Activated T-cell treated with anti-CD3 and anti-CD28 coated beads, Interleukin-2, amount 50 U/mL, for 72 hours (primary cell): ENCODE measurements at regions not wholly inside any gene's neighbourhood (a gene's known extent, or its start where the extent isn't known, plus 50 kb on each side); places are given as distances from the start of the nearest gene placed in this dataset.
A peak's percentile ranks its signal among the peaks of the same experiment; 100 is the strongest.
"Not testable (repeated sequence)": the region's sequence is repeated elsewhere in the genome, so short reads cannot be mapped to it uniquely, and the experiment has no call there.

Source experiments
- ATAC-seq, 2 donors: fragments of 150-1000 bp; cut with Tn5 transposase; replicated peaks in 1 of 2; 2 replicates each; pipeline ENCODE4 v1.10.0; 2021; ENCODE audit warnings: moderate library complexity in 2 of 2, mild to moderate bottlenecking in 1 of 2
- DNase-seq, 2 donors: peaks; one replicate each; pipeline ENCODE4 v3.0.0; 2021 to 2022; ENCODE audit warnings: mixed read lengths in 1 of 2
- H3K27ac Mint-ChIP-seq: one replicate; pipeline ENCODE4 v1.8.0; 2022; ENCODE audit warnings: mild to moderate bottlenecking, moderate library complexity, mixed read lengths
- H3K27me3 Mint-ChIP-seq: one replicate; pipeline ENCODE4 v1.8.0; 2022; ENCODE audit warnings: low read depth, mixed read lengths
- H3K36me3 Mint-ChIP-seq, 2 donors: one replicate each; pipeline ENCODE4 v1.8.0; 2022; ENCODE audit warnings: mixed read lengths in 2 of 2, mild to moderate bottlenecking in 1 of 2; ENCODE audit not compliant: insufficient read depth in 2 of 2
- H3K4me1 Mint-ChIP-seq: one replicate; pipeline ENCODE4 v1.8.0; 2022; ENCODE audit warnings: low read depth, mixed read lengths
- H3K4me3 Mint-ChIP-seq, 2 donors: one replicate each; pipeline ENCODE4 v1.8.0; 2022; ENCODE audit warnings: mild to moderate bottlenecking in 2 of 2, mixed read lengths in 2 of 2, moderate library complexity in 2 of 2
- H3K9me3 Mint-ChIP-seq, 2 donors: one replicate each; pipeline ENCODE4 v1.8.0; 2022; ENCODE audit warnings: mixed read lengths in 2 of 2

- Mint-ChIP-seq H3K27ac (no peak overlapping the region), H3K36me3 (peaks cover 0 to 7% of the 10 kb centered on the region in 2 donors), H3K4me3 (no peak overlapping the region), H3K4me1 (no peaks in the 10 kb centered on the region), H3K9me3 (peaks cover 12 to 13% of the 10 kb centered on the region in 2 donors), H3K27me3 (no peaks in the 10 kb centered on the region)
- DNase-seq (no peak), ATAC-seq (no peak)
Observed at GRCh38 chr15:23797747-23798446, 110.8 kb upstream of the NDN start.

DNA sequence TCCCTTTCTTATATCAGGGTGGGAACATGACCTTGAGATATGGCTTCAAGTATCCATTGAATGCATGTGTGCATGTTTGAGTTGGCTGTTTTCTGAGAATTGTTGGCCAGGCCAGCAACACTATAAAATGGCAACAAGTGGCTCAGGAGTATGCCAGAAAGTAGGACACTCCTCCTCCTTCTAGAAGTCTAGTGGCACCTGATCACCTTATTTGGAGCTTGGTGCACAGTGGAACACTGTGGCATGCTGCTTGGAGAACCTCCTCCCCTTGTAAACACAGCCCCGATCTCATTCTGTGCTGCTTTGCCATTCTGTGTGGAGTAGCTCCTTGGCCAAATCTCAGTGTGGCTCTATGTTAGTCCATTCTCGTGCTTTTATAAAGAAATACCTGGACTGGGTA, 114.8 kb upstream of the NDN start:
- Mint-ChIP-seq H3K4me1 (no peaks in the 10 kb centered on the region), H3K4me3 (no peak overlapping the region), H3K36me3 (peaks cover 0 to 4% of the 10 kb centered on the region in 2 donors), H3K27me3 (no peaks in the 10 kb centered on the region), H3K27ac (no peak overlapping the region), H3K9me3 (peaks cover 9 to 11% of the 10 kb centered on the region in 2 donors)
- ATAC-seq (no peak), DNase-seq (no peak)

DNA sequence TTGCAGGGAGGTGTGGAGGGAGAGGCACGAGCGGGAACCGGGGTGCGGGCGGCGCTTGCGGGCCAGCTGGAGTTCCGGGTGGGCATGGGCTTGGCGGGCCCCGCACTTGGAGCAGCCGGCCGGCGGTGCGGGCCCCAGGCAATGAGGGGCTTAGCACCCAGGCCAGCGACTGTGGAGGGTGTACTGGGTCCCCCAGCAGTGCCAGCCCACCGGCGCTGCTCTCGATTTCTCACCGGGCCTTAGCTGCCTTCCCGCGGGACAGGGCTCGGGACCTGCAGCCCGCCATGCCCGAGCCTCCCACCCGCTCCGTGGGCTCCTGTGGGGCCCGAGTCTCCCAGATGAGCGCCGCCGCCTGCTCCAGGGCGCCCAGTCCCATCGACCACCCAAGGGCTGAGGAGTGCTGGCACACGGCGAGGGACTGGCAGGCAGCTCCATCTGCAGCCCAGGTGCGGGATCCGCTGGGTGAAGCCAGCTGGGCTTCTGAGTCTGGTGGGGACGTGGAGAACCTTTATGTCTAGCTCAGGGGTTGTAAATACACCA, 115.9 kb upstream of the NDN start:
- DNase-seq, H3K4me1 Mint-ChIP-seq, H3K27ac Mint-ChIP-seq, H3K4me3 Mint-ChIP-seq, ATAC-seq, H3K27me3 Mint-ChIP-seq, H3K36me3 Mint-ChIP-seq: not testable (repeated sequence)
- peaks cover 6 to 14% of the 10 kb centered on the region in 2 donors for H3K9me3 Mint-ChIP-seq

- no peaks in the 10 kb centered on the region for H3K4me1 Mint-ChIP-seq
- no peak overlapping the region for H3K27ac Mint-ChIP-seq
- no peaks in the 10 kb centered on the region for H3K27me3 Mint-ChIP-seq
Observed at GRCh38 chr15:23806980-23807379, 119.9 kb upstream of the NDN start.

DNA sequence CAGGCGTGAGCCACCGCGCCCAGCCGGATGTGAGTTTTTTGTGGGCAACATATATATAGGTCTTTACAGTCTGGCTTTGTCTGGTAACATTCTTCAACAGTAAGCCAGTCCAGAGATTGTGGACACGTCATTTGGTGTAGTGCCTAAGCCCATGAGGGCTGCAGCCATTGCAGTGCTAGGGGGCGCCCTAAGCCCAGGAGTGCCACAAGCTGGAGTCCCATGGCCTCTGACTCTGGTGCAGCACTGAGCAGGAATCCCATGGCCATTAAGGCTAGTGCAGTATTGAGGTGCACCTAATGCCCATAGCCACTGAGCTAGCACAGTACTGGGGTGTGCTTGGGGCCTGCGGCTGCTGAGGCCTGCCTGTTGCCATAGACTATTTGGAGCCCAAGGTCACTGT, 136.4 kb upstream of the NDN start:
- Mint-ChIP-seq H3K4me1 (no peaks in the 10 kb centered on the region), H3K27me3 (no peaks in the 10 kb centered on the region), H3K27ac (no peak overlapping the region), H3K36me3 (peaks cover 0 to 4% of the 10 kb centered on the region in 2 donors), H3K9me3 (peaks cover 1 to 2% of the 10 kb centered on the region in 2 donors), H3K4me3 (no peak overlapping the region)
- DNase-seq (peak in 1 of 2 donors; percentile 2), ATAC-seq (no peak)

More at GRCh38 chr15:23806980-23807379, 119.9 kb upstream of the NDN start:
- H3K4me3 Mint-ChIP-seq, result no peak overlapping the region
- peaks cover 3 to 12% of the 10 kb centered on the region in 2 donors for H3K9me3 Mint-ChIP-seq
- no peak for ATAC-seq
- H3K36me3 Mint-ChIP-seq, result no peaks in the 10 kb centered on the region
- no peak for DNase-seq

DNA sequence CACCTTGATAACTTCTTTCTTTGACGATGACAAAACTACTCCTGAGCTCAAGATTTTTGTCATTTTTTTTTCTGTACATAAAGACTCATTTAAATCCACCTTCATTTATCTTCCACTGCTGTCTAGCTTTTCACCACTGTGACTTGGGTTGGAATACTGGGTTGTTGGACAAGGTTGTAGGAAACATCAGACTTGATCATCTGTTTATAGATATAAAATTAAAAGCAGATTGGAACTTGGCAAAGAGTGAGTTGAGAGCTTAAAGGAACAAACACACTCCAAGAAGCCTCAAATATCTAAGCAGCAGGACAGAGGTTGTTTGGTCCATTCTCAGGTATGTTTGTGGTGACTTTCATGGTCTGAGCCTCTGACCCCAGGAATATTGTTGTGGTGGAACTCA, 141.7 kb upstream of the NDN start:
- H3K27ac Mint-ChIP-seq, result no peak overlapping the region
- no peak for ATAC-seq
- H3K9me3 Mint-ChIP-seq, result peaks cover 1 to 2% of the 10 kb centered on the region in 2 donors

GRCh38 chr15:23835953-23836352, 148.8 kb upstream of the NDN start:
- Mint-ChIP-seq H3K4me1 (no peaks in the 10 kb centered on the region), H3K27me3 (no peaks in the 10 kb centered on the region), H3K4me3 (no peak overlapping the region), H3K27ac (no peak overlapping the region), H3K36me3 (peaks cover 0 to 1% of the 10 kb centered on the region in 2 donors), H3K9me3 (peaks cover 6% of the 10 kb centered on the region in 2 donors)
- DNase-seq (no peak), ATAC-seq (no peak)

More for the DNA sequence above, 141.7 kb upstream of the NDN start:
- DNase-seq, result no peak
- H3K4me3 Mint-ChIP-seq, result no peak overlapping the region
- no peaks in the 10 kb centered on the region for H3K4me1 Mint-ChIP-seq
- H3K27me3 Mint-ChIP-seq, result no peaks in the 10 kb centered on the region
- H3K36me3 Mint-ChIP-seq, result peaks cover 0 to 6% of the 10 kb centered on the region in 2 donors

DNA sequence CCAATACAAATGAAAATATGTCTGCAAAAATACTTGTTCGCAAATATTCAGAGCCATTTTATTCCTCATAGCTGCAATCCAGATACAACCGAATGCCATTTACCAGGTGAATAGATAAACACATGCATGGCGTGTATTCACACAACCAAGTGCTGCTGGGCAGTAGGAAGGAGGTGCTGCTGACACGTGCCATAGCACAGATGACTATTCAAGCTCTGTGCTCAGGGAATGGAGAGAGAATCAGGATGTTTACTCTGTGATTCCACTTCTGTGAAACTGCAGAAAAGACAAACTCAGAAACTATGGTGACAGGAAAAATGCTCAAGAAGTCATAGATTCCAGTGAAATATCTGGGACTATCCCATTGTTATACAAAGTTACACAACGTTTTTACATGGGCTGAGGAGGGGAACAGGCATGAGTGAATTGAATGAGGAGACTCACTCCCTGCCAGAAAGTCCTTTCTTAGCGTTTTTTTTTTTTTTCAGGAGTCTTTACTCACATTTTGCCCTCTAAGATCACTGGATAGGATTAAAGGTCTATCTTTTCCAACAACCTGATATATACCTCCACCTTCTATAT, 152.9 kb upstream of the NDN start:
- no peak for ATAC-seq
- Mint-ChIP-seq H3K27ac (no peak overlapping the region), H3K9me3 (peaks cover 4 to 7% of the 10 kb centered on the region in 2 donors), H3K4me1 (no peaks in the 10 kb centered on the region), H3K36me3 (peaks cover 0 to 1% of the 10 kb centered on the region in 2 donors), H3K4me3 (no peak overlapping the region), H3K27me3 (no peaks in the 10 kb centered on the region)
- no peak for DNase-seq

DNA sequence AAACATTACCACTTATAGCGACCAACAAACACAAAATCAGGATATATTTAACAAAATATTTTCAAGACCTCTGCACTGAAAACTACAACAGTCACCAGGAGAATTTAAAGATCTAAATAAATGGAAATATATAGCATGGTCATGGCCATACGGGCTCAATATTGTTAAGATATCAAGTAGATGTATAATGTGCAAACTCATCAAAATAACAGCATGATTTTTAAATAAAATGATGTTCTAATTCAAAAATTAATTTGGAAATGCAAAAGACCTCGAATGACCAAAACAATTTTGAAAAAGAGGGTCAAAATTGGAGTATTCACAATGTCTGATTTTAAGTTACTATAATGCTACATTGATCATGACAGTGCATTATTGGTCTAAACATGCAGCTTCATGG, 159.1 kb upstream of the NDN start:
- H3K9me3 Mint-ChIP-seq, result peaks cover 3 to 5% of the 10 kb centered on the region in 2 donors
- ATAC-seq (no peak), DNase-seq (no peak)
- no peak overlapping the region for H3K27ac Mint-ChIP-seq
- H3K27me3 Mint-ChIP-seq, result no peaks in the 10 kb centered on the region
- no peaks in the 10 kb centered on the region for H3K4me1 Mint-ChIP-seq
- H3K36me3 Mint-ChIP-seq, result peaks cover 0 to 1% of the 10 kb centered on the region in 2 donors
- no peak overlapping the region for H3K4me3 Mint-ChIP-seq

DNA sequence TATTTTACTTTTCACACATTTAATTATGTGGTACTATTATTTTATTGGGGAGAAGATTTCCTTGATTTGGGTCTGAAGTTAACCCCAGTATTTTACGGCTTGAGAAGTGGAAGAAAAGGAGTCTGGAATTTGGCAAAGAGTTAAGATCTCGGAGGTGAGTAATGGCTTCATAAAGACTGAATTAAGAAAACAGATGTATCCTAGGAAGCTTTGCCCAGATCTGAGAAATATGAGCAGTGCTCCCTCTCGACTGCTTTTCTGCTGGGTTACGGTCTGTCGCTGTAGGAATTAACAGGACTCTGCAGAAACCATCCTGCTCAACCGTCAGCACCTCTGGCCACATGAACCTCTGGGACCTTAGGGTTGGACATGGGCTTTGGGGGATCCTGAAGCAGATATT, 163.6 kb upstream of the NDN start:
- Mint-ChIP-seq H3K36me3 (no peaks in the 10 kb centered on the region), H3K9me3 (peaks cover 0 to 8% of the 10 kb centered on the region in 2 donors), H3K27me3 (no peaks in the 10 kb centered on the region), H3K27ac (no peak overlapping the region), H3K4me3 (no peak overlapping the region), H3K4me1 (no peaks in the 10 kb centered on the region)
- DNase-seq (no peak), ATAC-seq (no peak)

DNA sequence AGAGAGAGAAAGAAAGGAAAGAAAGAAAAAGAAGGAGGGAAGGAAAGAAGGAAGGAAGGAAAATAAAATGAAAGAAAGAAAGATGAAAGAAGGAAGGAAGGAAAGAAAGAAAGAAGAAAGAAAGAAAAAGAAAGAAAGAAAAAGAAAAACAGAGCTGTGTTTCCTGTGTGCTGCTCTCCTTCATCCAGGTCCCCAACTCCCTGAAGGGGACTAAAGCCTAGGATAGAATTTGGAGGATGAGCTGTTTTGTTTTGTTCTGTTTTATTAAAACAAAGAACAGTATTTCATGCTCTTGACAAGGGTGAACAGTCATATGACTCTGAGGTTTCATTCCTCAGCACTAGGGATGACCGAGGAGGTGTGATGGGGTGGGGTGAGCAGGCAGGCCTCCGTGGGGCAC, 164.8 kb upstream of the NDN start:
- ATAC-seq (no peak), DNase-seq (no peak)
- H3K9me3 Mint-ChIP-seq, result peaks cover 0 to 8% of the 10 kb centered on the region in 2 donors
- H3K36me3 Mint-ChIP-seq, result no peaks in the 10 kb centered on the region
- H3K27ac Mint-ChIP-seq, result no peak overlapping the region
- no peaks in the 10 kb centered on the region for H3K4me1 Mint-ChIP-seq
- H3K4me3 Mint-ChIP-seq, result no peak overlapping the region
- H3K27me3 Mint-ChIP-seq, result no peaks in the 10 kb centered on the region

- no peak for DNase-seq
Observed at GRCh38 chr15:23853286-23853685, 166.2 kb upstream of the NDN start.

GRCh38 chr15:23854203-23854911, 167.3 kb upstream of the NDN start:
- no peak overlapping the region for H3K4me3 Mint-ChIP-seq
- ATAC-seq, result no peak
- no peak overlapping the region for H3K27ac Mint-ChIP-seq
- no peaks in the 10 kb centered on the region for H3K36me3 Mint-ChIP-seq
- H3K27me3 Mint-ChIP-seq, result no peaks in the 10 kb centered on the region
- no peak for DNase-seq
- H3K4me1 Mint-ChIP-seq, result no peaks in the 10 kb centered on the region
- peaks cover 0 to 3% of the 10 kb centered on the region in 2 donors for H3K9me3 Mint-ChIP-seq

More at GRCh38 chr15:23853286-23853685, 166.2 kb upstream of the NDN start:
- Mint-ChIP-seq H3K9me3 (peaks cover 0 to 7% of the 10 kb centered on the region in 2 donors), H3K4me3 (no peak overlapping the region), H3K4me1 (no peaks in the 10 kb centered on the region), H3K27ac (no peak overlapping the region), H3K27me3 (no peaks in the 10 kb centered on the region), H3K36me3 (no peaks in the 10 kb centered on the region)
- ATAC-seq, result no peak
